IPS DF 6.9 (cell line): ENCODE measurements at regions not wholly inside any gene's neighbourhood (a gene's known extent, or its start where the extent isn't known, plus 50 kb on each side); places are given as distances from the start of the nearest gene placed in this dataset.
A peak's percentile ranks its signal among the peaks of the same experiment; 100 is the strongest.

Experiments
- DNase-seq: peaks from one replicate; pipeline ENCODE4 v3.0.0-alpha.2; 2013; ENCODE audit warnings: low read depth, low spot score
- H3K27ac ChIP-seq: one replicate; pipeline ENCODE4 v1.5.1; 2013; ENCODE audit warnings: low read length, control low read depth
- H3K27me3 ChIP-seq: 2 replicates; pipeline ENCODE4 v1.6.1; 2013; ENCODE audit warnings: mild to moderate bottlenecking, low read length; ENCODE audit not compliant: control insufficient read depth, insufficient read depth
- H3K36me3 ChIP-seq: 2 replicates; pipeline ENCODE4 v1.6.1; 2013; ENCODE audit warnings: low read length; ENCODE audit not compliant: control insufficient read depth, insufficient read depth
- H3K4me1 ChIP-seq: 2 replicates; pipeline ENCODE4 v1.6.1; 2013; ENCODE audit warnings: low read length; ENCODE audit not compliant: control insufficient read depth, insufficient read depth
- H3K4me3 ChIP-seq: 2 replicates; pipeline ENCODE4 v1.5.1; 2013; ENCODE audit warnings: mild to moderate bottlenecking, low read length
- H3K9me3 ChIP-seq: 2 replicates; pipeline ENCODE4 v1.6.1; 2013; ENCODE audit warnings: low read length, inconsistent platforms; ENCODE audit not compliant: control insufficient read depth, insufficient read depth
- WGBS: extraction: QIAGEN DNeasy Blood & Tissue Kit; methylation state at CpG from one replicate; pipeline ENCODE4 v1.1.7; 2013; ENCODE audit warnings: mixed read lengths, missing lambda C conversion rate; ENCODE audit not compliant: insufficient read length, insufficient coverage; 5-methylcytosine and 5-hydroxymethylcytosine counted together

DNA sequence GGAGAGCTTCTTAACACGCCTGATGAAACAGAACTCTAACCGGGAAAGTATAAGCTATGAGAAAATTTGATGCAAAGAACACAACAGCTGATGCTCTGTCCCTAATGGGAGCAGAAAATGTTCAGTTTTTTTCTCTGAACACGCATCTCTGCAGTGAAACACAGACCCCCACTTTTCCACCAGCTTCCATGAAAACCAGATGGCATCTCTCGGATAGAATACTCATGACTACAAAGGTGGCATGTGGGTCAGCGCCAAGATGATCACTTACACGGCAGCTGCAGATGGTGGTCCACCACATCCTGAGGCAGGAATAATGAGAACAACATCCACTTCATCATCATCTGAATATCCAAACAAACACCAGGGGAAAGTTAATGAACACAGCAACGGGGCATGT lies 85.2 kb upstream of the CNR1 start:
- H3K9me3 ChIP-seq, result no peaks in the 10 kb centered on the region
- DNase-seq, result no peak
- no peak overlapping the region for H3K27ac ChIP-seq
- H3K4me3 ChIP-seq, result no peak overlapping the region
- no peaks in the 10 kb centered on the region for H3K36me3 ChIP-seq
- no CpG with 5 or more reads among the region's 7 CpGs for whole genome bisulfite sequencing
- no peaks in the 10 kb centered on the region for H3K4me1 ChIP-seq
- H3K27me3 ChIP-seq, result no peaks in the 10 kb centered on the region

GRCh38 chr6:88248709-88249321 lies 82.7 kb upstream of the CNR1 start:
- H3K27ac ChIP-seq, result no peak overlapping the region
- H3K36me3 ChIP-seq, result no peaks in the 10 kb centered on the region
- H3K4me3 ChIP-seq, result no peak overlapping the region
- H3K4me1 ChIP-seq, result no peaks in the 10 kb centered on the region
- no peak for DNase-seq
- WGBS, result no CpG with 5 or more reads among the region's 4 CpGs
- H3K27me3 ChIP-seq, result no peaks in the 10 kb centered on the region
- H3K9me3 ChIP-seq, result no peaks in the 10 kb centered on the region

DNA sequence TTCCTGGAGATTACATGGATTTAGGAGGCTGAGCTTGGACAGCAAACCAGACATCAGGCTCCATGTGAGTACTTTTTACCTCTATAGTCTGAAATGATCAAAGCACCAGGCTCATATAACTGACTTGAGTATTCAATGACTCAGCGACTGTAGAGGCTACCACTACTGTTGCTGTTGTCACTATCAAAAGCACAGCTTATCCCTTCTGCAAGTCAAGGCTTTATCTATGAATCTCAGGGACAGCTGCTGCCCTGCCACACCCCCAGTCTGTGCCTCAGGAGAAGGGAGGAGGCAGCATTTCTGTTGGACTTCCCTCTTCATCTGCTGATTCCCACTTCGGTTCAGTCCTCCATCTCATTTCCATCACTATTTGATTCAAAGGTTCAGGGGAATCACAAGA lies 80.5 kb upstream of the CNR1 start:
- Histone ChIP-seq H3K4me3 (no peak overlapping the region), H3K4me1 (no peaks in the 10 kb centered on the region), H3K9me3 (no peaks in the 10 kb centered on the region), H3K27ac (no peak overlapping the region), H3K27me3 (no peaks in the 10 kb centered on the region), H3K36me3 (no peaks in the 10 kb centered on the region)
- WGBS, result no CpG with 5 or more reads among the region's 2 CpGs
- no peak for DNase-seq

DNA sequence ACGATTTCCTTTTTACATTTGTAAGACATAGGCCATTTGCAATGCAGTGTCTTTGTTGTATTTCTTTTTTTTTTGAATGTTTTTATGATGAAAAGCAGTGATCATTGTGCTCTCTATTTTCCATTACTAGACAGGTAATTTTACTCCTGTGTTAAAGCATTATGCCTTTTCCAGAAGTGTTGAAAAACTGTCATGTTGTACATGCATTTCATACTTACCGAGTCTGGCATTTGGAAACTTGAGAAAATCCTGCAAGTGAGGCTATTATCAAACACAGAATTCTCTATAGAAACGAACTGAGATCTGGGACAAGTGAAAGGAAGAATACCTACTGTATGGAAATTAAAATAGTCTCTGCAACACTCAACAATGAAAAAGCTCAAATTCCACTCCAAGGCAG lies 78.6 kb upstream of the CNR1 start:
- DNase-seq, result no peak
- H3K27ac ChIP-seq, result no peak overlapping the region
- H3K9me3 ChIP-seq, result no peaks in the 10 kb centered on the region
- H3K36me3 ChIP-seq, result no peaks in the 10 kb centered on the region
- H3K27me3 ChIP-seq, result no peaks in the 10 kb centered on the region
- WGBS, result no CpG with 5 or more reads among the region's 3 CpGs
- no peak overlapping the region for H3K4me3 ChIP-seq
- no peaks in the 10 kb centered on the region for H3K4me1 ChIP-seq

- Histone ChIP-seq H3K27me3 (no peaks in the 10 kb centered on the region), H3K36me3 (no peaks in the 10 kb centered on the region), H3K4me3 (no peak overlapping the region), H3K27ac (no peak overlapping the region), H3K4me1 (no peaks in the 10 kb centered on the region), H3K9me3 (no peaks in the 10 kb centered on the region)
- WGBS, result no CpG with 5 or more reads among the region's 3 CpGs
- DNase-seq, result no peak
Measured at GRCh38 chr6:88238901-88239300, 72.8 kb upstream of the CNR1 start.

DNA sequence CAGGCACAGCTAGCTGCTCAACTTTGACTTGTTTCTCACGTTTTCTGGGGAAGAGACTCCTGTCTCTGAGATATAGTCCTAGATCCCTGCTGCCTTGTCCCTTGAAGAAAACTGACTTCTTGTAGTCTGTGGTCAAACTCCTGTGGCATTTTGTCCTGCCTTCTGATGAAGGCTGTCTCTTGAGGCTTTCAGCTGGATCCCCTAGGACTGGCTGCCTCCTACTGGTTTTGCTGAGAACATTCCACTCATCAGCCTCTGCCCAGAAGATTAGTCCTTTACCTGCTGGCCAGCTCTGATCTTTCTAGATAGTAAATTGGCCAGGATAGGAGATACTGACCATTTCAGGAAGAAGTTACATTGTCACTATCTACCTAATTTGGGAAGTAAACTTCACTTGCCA lies 71.9 kb upstream of the CNR1 start:
- Histone ChIP-seq H3K4me3 (no peak overlapping the region), H3K27ac (no peak overlapping the region), H3K27me3 (no peaks in the 10 kb centered on the region), H3K9me3 (no peaks in the 10 kb centered on the region), H3K4me1 (no peaks in the 10 kb centered on the region), H3K36me3 (no peaks in the 10 kb centered on the region)
- WGBS, result no CpG with 5 or more reads among the region's 1 CpG
- DNase-seq, result peak; percentile 41

GRCh38 chr6:88236612-88237360 lies 70.6 kb upstream of the CNR1 start:
- no peak overlapping the region for H3K4me3 ChIP-seq
- H3K9me3 ChIP-seq, result no peaks in the 10 kb centered on the region
- no peaks in the 10 kb centered on the region for H3K4me1 ChIP-seq
- DNase-seq, result no peak
- no peaks in the 10 kb centered on the region for H3K27me3 ChIP-seq
- H3K27ac ChIP-seq, result no peak overlapping the region
- no CpG with 5 or more reads among the region's 7 CpGs for WGBS
- H3K36me3 ChIP-seq, result no peaks in the 10 kb centered on the region

DNA sequence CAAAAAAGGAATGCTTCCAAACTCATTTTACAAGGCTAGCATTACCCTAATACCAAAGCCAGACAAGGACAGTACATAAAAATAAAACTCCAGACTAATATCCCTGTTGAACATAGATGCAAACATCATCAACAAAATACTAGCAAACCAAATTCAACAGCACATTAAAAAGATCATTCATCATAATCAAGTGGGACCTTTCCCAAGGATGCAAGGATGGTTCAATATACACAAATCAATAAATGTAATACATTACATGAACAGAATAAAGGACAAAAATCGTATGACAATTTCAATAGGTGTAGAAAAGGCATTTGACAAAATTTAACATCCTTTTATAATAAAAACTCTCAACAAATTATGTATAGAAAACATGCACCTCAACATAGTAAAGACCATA lies 66.6 kb upstream of the CNR1 start:
- no CpG with 5 or more reads among the region's 1 CpG for WGBS
- no peaks in the 10 kb centered on the region for H3K36me3 ChIP-seq

GRCh38 chr6:88223298-88223697 lies 57.2 kb upstream of the CNR1 start:
- no peak for DNase-seq
- Histone ChIP-seq H3K27ac (no peak overlapping the region), H3K4me3 (no peak overlapping the region), H3K4me1 (no peaks in the 10 kb centered on the region), H3K27me3 (no peaks in the 10 kb centered on the region), H3K36me3 (no peaks in the 10 kb centered on the region), H3K9me3 (no peaks in the 10 kb centered on the region)
- no CpG with 5 or more reads among the region's 1 CpG for WGBS

More for the DNA sequence above, 66.6 kb upstream of the CNR1 start:
- H3K27ac ChIP-seq, result no peak overlapping the region
- no peaks in the 10 kb centered on the region for H3K4me1 ChIP-seq
- H3K27me3 ChIP-seq, result no peaks in the 10 kb centered on the region
- H3K9me3 ChIP-seq, result no peaks in the 10 kb centered on the region
- H3K4me3 ChIP-seq, result no peak overlapping the region
- no peak for DNase-seq

GRCh38 chr6:88220493-88220892 lies 54.3 kb upstream of the CNR1 start:
- Histone ChIP-seq H3K4me3 (no peak overlapping the region), H3K4me1 (peaks cover 1% of the 10 kb centered on the region; the same call in 1 of the 2 replicates), H3K36me3 (no peaks in the 10 kb centered on the region), H3K9me3 (no peaks in the 10 kb centered on the region), H3K27me3 (no peaks in the 10 kb centered on the region), H3K27ac (no peak overlapping the region)
- no CpG with 5 or more reads among the region's 2 CpGs for WGBS
- no peak for DNase-seq

DNA sequence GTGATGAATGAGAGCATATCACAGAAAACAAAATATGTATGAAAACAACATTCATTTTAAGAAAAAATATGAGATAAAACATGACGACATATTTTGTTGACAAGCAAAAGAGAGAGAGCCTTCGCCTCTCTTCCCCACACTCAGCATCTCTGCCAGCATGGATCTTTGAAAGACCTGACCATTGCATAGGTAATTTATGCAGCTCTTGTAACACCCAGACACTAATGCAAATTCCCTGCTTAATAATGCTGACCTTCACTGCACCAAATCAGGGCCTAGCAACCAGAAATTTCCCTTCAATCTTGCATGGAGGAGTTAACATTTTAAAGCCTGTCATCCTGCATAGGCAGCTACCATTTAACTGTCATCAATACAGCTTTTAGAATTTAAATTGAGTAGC lies 50.0 kb upstream of the CNR1 start:
- DNase-seq, result no peak
- WGBS, result no CpG with 5 or more reads among the region's 2 CpGs

More for the DNA sequence above, 50.0 kb upstream of the CNR1 start:
- H3K9me3 ChIP-seq, result no peaks in the 10 kb centered on the region
- H3K36me3 ChIP-seq, result no peaks in the 10 kb centered on the region
- no peak overlapping the region for H3K4me3 ChIP-seq
- H3K27me3 ChIP-seq, result no peaks in the 10 kb centered on the region
- no peak overlapping the region for H3K27ac ChIP-seq
- H3K4me1 ChIP-seq, result peaks cover 1% of the 10 kb centered on the region; the same call in 1 of the 2 replicates
